Tibial nerve (tissue), 4 donors: ENCODE measurements at regions not wholly inside any gene's neighbourhood (a gene's known extent, or its start where the extent isn't known, plus 50 kb on each side); places are given as distances from the start of the nearest gene placed in this dataset.
"Not testable (repeated sequence)": the region's sequence is repeated elsewhere in the genome, so short reads cannot be mapped to it uniquely, and the experiment has no call there.

Source experiments
- DNase-seq, 2 donors: peaks; one replicate each; pipeline ENCODE4 v3.0.0-alpha.2; 2019; ENCODE audit warnings: low spot score in 2 of 2
- H3K27ac ChIP-seq, 4 donors: fragments of 200-600 bp; sonication (generic) in 3 of 4; one replicate each; pipeline ENCODE4 v1.5.1; 2017 to 2019; ENCODE audit warnings: mild to moderate bottlenecking in 1 of 4
- H3K27me3 ChIP-seq, 2 donors: fragments of 200-600 bp; sonication (generic) in 1 of 2; one replicate each; pipeline versions ENCODE4 v1.5.1 to v1.6.0; 2017 to 2019
- H3K36me3 ChIP-seq, 3 donors: fragments of 200-600 bp; sonication (generic); one replicate each; pipeline ENCODE4 v1.5.1; 2018 to 2019
- H3K4me1 ChIP-seq, 4 donors: fragments of 200-600 bp; sonication (generic) in 3 of 4; one replicate each; pipeline ENCODE4 v1.5.1; 2017 to 2019
- H3K4me3 ChIP-seq, 4 donors: fragments of 200-600 bp; sonication (generic) in 3 of 4; one replicate each; pipeline ENCODE4 v1.5.1; 2017 to 2019; ENCODE audit warnings: mild to moderate bottlenecking in 1 of 4, moderate library complexity in 1 of 4
- H3K9me3 ChIP-seq, 4 donors: fragments of 200-600 bp; sonication (generic) in 3 of 4; one replicate each; pipeline ENCODE4 v1.5.1; 2017 to 2019
- EP300 ChIP-seq, 2 donors: sonication (generic); formaldehyde crosslinking; IDR thresholded peaks; one replicate each; pipeline ENCODE4 v1.6.1; 2017; ENCODE audit warnings: antibody characterized with exemption in 2 of 2, mild to moderate bottlenecking in 1 of 2
- POLR2A ChIP-seq, 2 donors: fragments of 450-650 bp; IDR thresholded peaks; one replicate each; pipeline ENCODE4 v1.6.1; 2017; ENCODE audit warnings: antibody characterized with exemption in 2 of 2, mild to moderate bottlenecking in 2 of 2, moderate library complexity in 2 of 2
- WGBS, 2 donors: methylation state at CpG; one replicate each; pipeline ENCODE4 v1.1.5; 2018; 5-methylcytosine and 5-hydroxymethylcytosine counted together
- TF ChIP-seq, protein P1 (sequence below), 5 experiments: fragments of 200-600 bp in 3 of 5; fragments of 450-650 bp in 2 of 5; sonication (generic) in 3 of 5; IDR thresholded peaks; one replicate each; pipeline ENCODE4 v1.5.1; 2016 to 2019; ENCODE audit warnings: antibody characterized with exemption in 5 of 5, mild to moderate bottlenecking in 3 of 5, moderate library complexity in 2 of 5

- H3K27me3 ChIP-seq: no peaks in the 10 kb centered on the region
- WGBS, 2 donors: 91 to 94% methylated on average over 4 of the region's 4 CpGs
- no peak overlapping the region for H3K27ac ChIP-seq
- H3K9me3 ChIP-seq: peaks cover 0 to 4% (median 0%) of the 10 kb centered on the region in 4 donors
- no peaks in the 10 kb centered on the region for H3K36me3 ChIP-seq
- no peaks in the 10 kb centered on the region for H3K4me1 ChIP-seq
- no peak overlapping the region for H3K4me3 ChIP-seq
- DNase-seq: no peak
- TF ChIP-seq, protein P1, sequence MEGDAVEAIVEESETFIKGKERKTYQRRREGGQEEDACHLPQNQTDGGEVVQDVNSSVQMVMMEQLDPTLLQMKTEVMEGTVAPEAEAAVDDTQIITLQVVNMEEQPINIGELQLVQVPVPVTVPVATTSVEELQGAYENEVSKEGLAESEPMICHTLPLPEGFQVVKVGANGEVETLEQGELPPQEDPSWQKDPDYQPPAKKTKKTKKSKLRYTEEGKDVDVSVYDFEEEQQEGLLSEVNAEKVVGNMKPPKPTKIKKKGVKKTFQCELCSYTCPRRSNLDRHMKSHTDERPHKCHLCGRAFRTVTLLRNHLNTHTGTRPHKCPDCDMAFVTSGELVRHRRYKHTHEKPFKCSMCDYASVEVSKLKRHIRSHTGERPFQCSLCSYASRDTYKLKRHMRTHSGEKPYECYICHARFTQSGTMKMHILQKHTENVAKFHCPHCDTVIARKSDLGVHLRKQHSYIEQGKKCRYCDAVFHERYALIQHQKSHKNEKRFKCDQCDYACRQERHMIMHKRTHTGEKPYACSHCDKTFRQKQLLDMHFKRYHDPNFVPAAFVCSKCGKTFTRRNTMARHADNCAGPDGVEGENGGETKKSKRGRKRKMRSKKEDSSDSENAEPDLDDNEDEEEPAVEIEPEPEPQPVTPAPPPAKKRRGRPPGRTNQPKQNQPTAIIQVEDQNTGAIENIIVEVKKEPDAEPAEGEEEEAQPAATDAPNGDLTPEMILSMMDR (IDR thresholded peaks at IDR 0.05): no peak
- TF ChIP-seq EP300 (IDR thresholded peaks at IDR 0.05): no peak
- TF ChIP-seq POLR2A (IDR thresholded peaks at IDR 0.05): no peak
These were observed 1098.2 kb downstream of the ZPLD1 start for GRCh38 chr3:103532986-103533385.

GRCh38 chr3:103554451-103554850, 1119.6 kb downstream of the ZPLD1 start:
- no peak for TF ChIP-seq POLR2A (IDR thresholded peaks at IDR 0.05)
- TF ChIP-seq EP300 (IDR thresholded peaks at IDR 0.05): no peak
- H3K9me3 ChIP-seq: no peaks in the 10 kb centered on the region
- no peaks in the 10 kb centered on the region for H3K27me3 ChIP-seq
- no peak overlapping the region for H3K4me3 ChIP-seq
- WGBS, 2 donors: 49 to 55% methylated on average over 8 of the region's 8 CpGs
- no peak for DNase-seq
- H3K36me3 ChIP-seq: no peaks in the 10 kb centered on the region
- H3K4me1 ChIP-seq: no peaks in the 10 kb centered on the region
- no peak overlapping the region for H3K27ac ChIP-seq

DNA sequence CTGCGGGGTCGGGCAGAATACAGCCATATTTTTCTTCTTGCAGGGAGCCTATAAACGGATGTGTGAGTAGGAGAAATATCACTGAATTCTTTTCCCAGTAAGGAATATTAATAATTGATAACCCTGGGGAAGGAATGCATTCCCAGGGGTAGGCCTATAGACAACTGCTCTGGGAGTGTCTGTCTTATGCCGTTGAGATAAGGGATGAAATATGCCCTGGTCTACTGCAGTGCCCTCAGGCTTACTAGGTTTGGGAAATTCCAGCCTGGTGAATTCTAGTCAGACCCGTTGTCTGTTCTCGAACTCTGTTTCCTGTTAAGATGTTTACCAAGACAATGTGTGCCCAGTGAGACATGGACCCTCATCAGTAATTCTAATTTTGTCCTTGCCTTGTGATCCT, 1129.3 kb downstream of the ZPLD1 start:
- H3K4me1 ChIP-seq, H3K27me3 ChIP-seq, DNase-seq, H3K36me3 ChIP-seq, H3K9me3 ChIP-seq, H3K4me3 ChIP-seq, H3K27ac ChIP-seq: not testable (repeated sequence)
- WGBS, 2 donors: 77 to 78% methylated on average over 6 of the region's 6 CpGs

GRCh38 chr3:103585809-103586208, 1151.0 kb downstream of the ZPLD1 start:
- H3K4me1 ChIP-seq: no peaks in the 10 kb centered on the region

GRCh38 chr3:103589770-103590169, 1155.0 kb downstream of the ZPLD1 start:
- 78 to 100% methylated on average over 2 of the region's 2 CpGs for WGBS, 2 donors
- Histone ChIP-seq H3K4me1 (no peaks in the 10 kb centered on the region), H3K4me3 (no peak overlapping the region), H3K36me3 (no peaks in the 10 kb centered on the region), H3K27me3 (no peaks in the 10 kb centered on the region), H3K9me3 (peaks cover 0 to 3% (median 0%) of the 10 kb centered on the region in 4 donors), H3K27ac (no peak overlapping the region)
- no peak for DNase-seq
- TF ChIP-seq EP300 (IDR thresholded peaks at IDR 0.05): no peak
- TF ChIP-seq, protein P1 (IDR thresholded peaks at IDR 0.05): no peak
- TF ChIP-seq POLR2A (IDR thresholded peaks at IDR 0.05): no peak

More at GRCh38 chr3:103585809-103586208, 1151.0 kb downstream of the ZPLD1 start:
- peaks cover 0 to 3% (median 0%) of the 10 kb centered on the region in 4 donors for H3K9me3 ChIP-seq
- no peak for DNase-seq
- H3K36me3 ChIP-seq: no peaks in the 10 kb centered on the region
- no peak overlapping the region for H3K27ac ChIP-seq
- no peak overlapping the region for H3K4me3 ChIP-seq
- H3K27me3 ChIP-seq: no peaks in the 10 kb centered on the region
- 63 to 72% methylated on average over 4 of the region's 4 CpGs for WGBS, 2 donors
- TF ChIP-seq EP300 (IDR thresholded peaks at IDR 0.05) (no peak), POLR2A (IDR thresholded peaks at IDR 0.05) (no peak)
- TF ChIP-seq, protein P1 (IDR thresholded peaks at IDR 0.05): no peak

DNA sequence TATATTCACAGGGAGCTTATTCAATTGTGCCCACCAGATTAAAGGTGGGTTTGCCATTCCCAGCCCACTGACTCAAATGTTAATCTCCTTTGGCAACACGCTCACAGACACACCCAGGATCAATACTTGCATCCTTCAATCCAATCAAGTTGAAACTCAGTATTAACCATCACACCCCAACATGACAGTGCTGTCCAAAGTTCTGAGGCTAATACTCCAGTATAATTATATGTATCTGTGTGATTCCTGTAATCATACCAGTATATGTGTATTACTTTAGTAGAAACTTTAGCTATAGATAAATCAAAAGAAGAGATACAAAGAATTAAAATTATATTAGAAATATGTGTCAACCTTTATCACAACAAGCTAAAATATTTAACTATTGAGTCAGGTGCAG, 1166.0 kb downstream of the ZPLD1 start:
- no peaks in the 10 kb centered on the region for H3K9me3 ChIP-seq
- no peaks in the 10 kb centered on the region for H3K36me3 ChIP-seq
- H3K27ac ChIP-seq: no peak overlapping the region
- H3K4me3 ChIP-seq: no peak overlapping the region
- 39 to 79% methylated on average over 1 of the region's 1 CpG for WGBS, 2 donors
- no peaks in the 10 kb centered on the region for H3K4me1 ChIP-seq
- TF ChIP-seq EP300 (IDR thresholded peaks at IDR 0.05) (no peak), POLR2A (IDR thresholded peaks at IDR 0.05) (no peak)
- TF ChIP-seq, protein P1 (IDR thresholded peaks at IDR 0.05): no peak
- no peak for DNase-seq
- H3K27me3 ChIP-seq: no peaks in the 10 kb centered on the region
